Endodermal cell (in vitro differentiated cells): ENCODE measurements at regions not wholly inside any gene's neighbourhood (a gene's known extent, or its start where the extent isn't known, plus 50 kb on each side); places are given as distances from the start of the nearest gene placed in this dataset.

ENCODE experiments used
- DNase-seq: peaks from one replicate; pipeline ENCODE4 v3.0.0-alpha.2; 2017
- H3K27ac ChIP-seq: 2 replicates; pipeline ENCODE4 v1.5.1; 2013; ENCODE audit warnings: mild to moderate bottlenecking, low read depth, low read length, moderate library complexity
- H3K27me3 ChIP-seq: 2 replicates; pipeline ENCODE4 v1.6.1; 2013; ENCODE audit warnings: mild to moderate bottlenecking, low read length, moderate library complexity; ENCODE audit not compliant: insufficient read depth, control insufficient read depth, poor library complexity, severe bottlenecking
- H3K36me3 ChIP-seq: 2 replicates; pipeline ENCODE4 v1.7.0; 2013; ENCODE audit warnings: mild to moderate bottlenecking, low read length, moderate library complexity; ENCODE audit not compliant: control insufficient read depth, insufficient read depth
- H3K4me1 ChIP-seq: one replicate; pipeline ENCODE4 v1.7.0; 2013; ENCODE audit warnings: low read length; ENCODE audit not compliant: control insufficient read depth, insufficient read depth
- H3K4me3 ChIP-seq: 2 replicates; pipeline ENCODE4 v1.5.1; 2013; ENCODE audit warnings: mild to moderate bottlenecking, low read length, moderate library complexity
- H3K9ac ChIP-seq: 2 replicates; pipeline ENCODE4 v1.6.1; 2013; ENCODE audit warnings: mild to moderate bottlenecking, low read length, moderate library complexity; ENCODE audit not compliant: poor library complexity, severe bottlenecking; ENCODE audit errors: extremely low read depth
- H3K9me3 ChIP-seq: 2 replicates; pipeline ENCODE4 v1.6.1; 2013; ENCODE audit warnings: mild to moderate bottlenecking, low read length, moderate library complexity; ENCODE audit not compliant: control insufficient read depth
- H3K27ac Mint-ChIP-seq: 2 replicates; pipeline ENCODE4 v1.8.0; 2020; ENCODE audit warnings: mixed read lengths
- H3K27me3 Mint-ChIP-seq: 2 replicates; pipeline ENCODE4 v1.8.0; 2021; ENCODE audit warnings: mild to moderate bottlenecking, mixed read lengths; ENCODE audit not compliant: insufficient read depth
- H3K36me3 Mint-ChIP-seq: 2 replicates; pipeline ENCODE4 v1.8.0; 2020; ENCODE audit warnings: low read depth, mixed read lengths
- H3K4me1 Mint-ChIP-seq: 2 replicates; pipeline ENCODE4 v1.8.0; 2020; ENCODE audit warnings: mixed read lengths
- H3K4me3 Mint-ChIP-seq: 2 replicates; pipeline ENCODE4 v1.8.0; 2020; ENCODE audit warnings: mild to moderate bottlenecking, moderate library complexity, mixed read lengths
- H3K9me3 Mint-ChIP-seq: 2 replicates; pipeline ENCODE4 v1.8.0; 2020; ENCODE audit warnings: mild to moderate bottlenecking, mixed read lengths
- CTCF ChIP-seq: fragments of 200-600 bp; sonication (generic); conservative IDR thresholded peaks from 2 replicates; pipeline ENCODE4 v1.5.0; 2021; ENCODE audit warnings: antibody characterized with exemption, mild to moderate bottlenecking
- WGBS, 2 experiments: methylation state at CpG; one replicate each; pipeline versions ENCODE4 v1.1.5 to v1.1.7; 2013; ENCODE audit warnings: missing lambda C conversion rate in 2 of 2, mixed read lengths in 1 of 2; ENCODE audit not compliant: insufficient coverage in 1 of 2, insufficient read length in 1 of 2; 5-methylcytosine and 5-hydroxymethylcytosine counted together

- DNase-seq, result no peak
- no peak for TF ChIP-seq CTCF
- no peaks in the 10 kb centered on the region for H3K9me3 ChIP-seq
- 95 to 100% methylated on average over 1 to 3 of the region's 3 CpGs for WGBS, 2 experiments
- no peaks in the 10 kb centered on the region for H3K27me3 ChIP-seq
- Mint-ChIP-seq H3K4me1 (peaks cover 57% of the 10 kb centered on the region), H3K27me3 (peaks cover 2% of the 10 kb centered on the region), H3K36me3 (no peaks in the 10 kb centered on the region), H3K4me3 (no peak overlapping the region), H3K9me3 (no peaks in the 10 kb centered on the region), H3K27ac (no peak overlapping the region)
- no peaks in the 10 kb centered on the region for H3K36me3 ChIP-seq
- H3K27ac ChIP-seq, result no peak overlapping the region
- H3K4me1 ChIP-seq, result peaks cover 28% of the 10 kb centered on the region
- H3K9ac ChIP-seq, result no peak overlapping the region
- no peak overlapping the region for H3K4me3 ChIP-seq
Measured at GRCh38 chr2:236689981-236690380, 120.4 kb downstream of the ACKR3 start.

DNA sequence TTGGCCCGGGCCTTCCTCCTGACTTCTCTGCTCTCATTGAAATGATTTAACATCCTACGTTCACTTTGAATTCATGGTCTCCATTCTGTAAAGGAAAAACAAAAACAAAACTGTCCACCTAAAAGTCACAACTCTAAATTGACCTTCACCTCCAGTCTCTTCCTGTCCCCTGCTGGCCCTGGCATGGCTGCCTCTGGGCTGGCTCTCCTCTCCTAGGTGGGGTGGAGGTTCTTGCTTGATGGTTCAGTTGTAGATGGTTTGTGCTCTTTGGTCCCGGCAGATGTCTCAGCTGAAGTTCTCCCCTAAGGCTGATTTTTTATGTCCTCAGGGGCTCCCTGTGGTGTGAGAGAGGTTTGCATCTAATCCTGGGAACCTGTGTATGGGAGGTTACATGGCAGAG, 121.1 kb downstream of the ACKR3 start:
- H3K36me3 ChIP-seq, result no peaks in the 10 kb centered on the region
- H3K27me3 ChIP-seq, result no peaks in the 10 kb centered on the region
- H3K36me3 Mint-ChIP-seq, result no peaks in the 10 kb centered on the region
- H3K4me1 Mint-ChIP-seq, result peaks cover 51% of the 10 kb centered on the region
- no peak overlapping the region for H3K27ac Mint-ChIP-seq
- no peak overlapping the region for H3K4me3 ChIP-seq
- H3K9me3 Mint-ChIP-seq, result no peaks in the 10 kb centered on the region
- H3K27ac ChIP-seq, result no peak overlapping the region
- H3K9me3 ChIP-seq, result no peaks in the 10 kb centered on the region
- H3K4me1 ChIP-seq, result peaks cover 23% of the 10 kb centered on the region
- no peak overlapping the region for H3K9ac ChIP-seq
- H3K4me3 Mint-ChIP-seq, result no peak overlapping the region
- WGBS, 2 experiments, result 94% methylated on average over 2 to 3 of the region's 3 CpGs
- no peak for DNase-seq
- peaks cover 2% of the 10 kb centered on the region for H3K27me3 Mint-ChIP-seq
- no peak for TF ChIP-seq CTCF

GRCh38 chr2:236691799-236692167, 122.2 kb downstream of the ACKR3 start:
- Histone ChIP-seq H3K4me3 (no peak overlapping the region), H3K9me3 (no peaks in the 10 kb centered on the region), H3K27me3 (no peaks in the 10 kb centered on the region), H3K36me3 (no peaks in the 10 kb centered on the region), H3K4me1 (peaks cover 20% of the 10 kb centered on the region), H3K27ac (no peak overlapping the region), H3K9ac (no peak overlapping the region)
- H3K9me3 Mint-ChIP-seq, result no peaks in the 10 kb centered on the region
- peaks cover 4% of the 10 kb centered on the region for H3K27me3 Mint-ChIP-seq
- no peak overlapping the region for H3K4me3 Mint-ChIP-seq
- H3K36me3 Mint-ChIP-seq, result no peaks in the 10 kb centered on the region
- H3K27ac Mint-ChIP-seq, result peak overlapping the region; percentile 61
- H3K4me1 Mint-ChIP-seq, result peaks cover 40% of the 10 kb centered on the region
- peak; percentile 14 for TF ChIP-seq CTCF
- 83% methylated on average over 5 to 6 of the region's 6 CpGs for WGBS, 2 experiments
- DNase-seq, result no peak
